ENCODE measurements at regions not wholly inside any gene's neighbourhood (a gene's known extent, or its start where the extent isn't known, plus 50 kb on each side); places are given as distances from the start of the nearest gene placed in this dataset.

DNA sequence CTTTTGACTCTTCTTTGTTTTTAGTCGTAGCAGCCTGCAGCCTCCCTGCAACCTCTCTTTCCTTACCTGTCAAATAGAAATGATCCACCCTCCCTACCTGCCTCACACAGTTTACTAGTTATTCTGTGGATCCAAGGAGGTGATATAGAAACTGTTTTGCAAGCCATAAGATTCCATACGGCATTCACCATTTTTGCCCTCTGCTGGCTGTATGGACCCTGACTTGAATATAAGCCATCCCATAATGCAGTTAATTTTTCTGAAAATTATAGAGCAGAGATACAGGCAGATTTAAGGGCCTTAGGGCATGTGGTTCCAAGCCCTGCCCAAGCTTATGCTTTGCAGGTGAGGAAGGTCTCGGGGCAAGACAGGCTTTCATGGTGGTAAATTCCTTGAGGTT lies 63.8 kb downstream of the CPN2 start:
- Histone ChIP-seq H3K9me3 (ENCODE audit: control insufficient read depth in 1 of 2, low read length in 2 of 2) (no peaks in the 10 kb centered on the region), H3K9ac (ENCODE audit: low read depth in 1 of 2, low read length in 2 of 2) (no peak overlapping the region), H3K4me1 (ENCODE audit: control insufficient read depth in 1 of 2, insufficient read depth in 2 of 2, low read length in 2 of 2) (peaks cover 0 to 6% of the 10 kb centered on the region in 2 donors), H3K36me3 (ENCODE audit: control insufficient read depth in 1 of 2, insufficient read depth in 2 of 2, low read length in 2 of 2) (no peaks in the 10 kb centered on the region), H3K27me3 (ENCODE audit: control insufficient read depth in 1 of 2, insufficient read depth in 2 of 2, low read length in 2 of 2) (no peaks in the 10 kb centered on the region), H3K4me3 (ENCODE audit: low read depth in 1 of 2, low read length in 2 of 2) (no peak overlapping the region), H3K27ac (ENCODE audit: low read depth, low read length) (no peak overlapping the region)

DNA sequence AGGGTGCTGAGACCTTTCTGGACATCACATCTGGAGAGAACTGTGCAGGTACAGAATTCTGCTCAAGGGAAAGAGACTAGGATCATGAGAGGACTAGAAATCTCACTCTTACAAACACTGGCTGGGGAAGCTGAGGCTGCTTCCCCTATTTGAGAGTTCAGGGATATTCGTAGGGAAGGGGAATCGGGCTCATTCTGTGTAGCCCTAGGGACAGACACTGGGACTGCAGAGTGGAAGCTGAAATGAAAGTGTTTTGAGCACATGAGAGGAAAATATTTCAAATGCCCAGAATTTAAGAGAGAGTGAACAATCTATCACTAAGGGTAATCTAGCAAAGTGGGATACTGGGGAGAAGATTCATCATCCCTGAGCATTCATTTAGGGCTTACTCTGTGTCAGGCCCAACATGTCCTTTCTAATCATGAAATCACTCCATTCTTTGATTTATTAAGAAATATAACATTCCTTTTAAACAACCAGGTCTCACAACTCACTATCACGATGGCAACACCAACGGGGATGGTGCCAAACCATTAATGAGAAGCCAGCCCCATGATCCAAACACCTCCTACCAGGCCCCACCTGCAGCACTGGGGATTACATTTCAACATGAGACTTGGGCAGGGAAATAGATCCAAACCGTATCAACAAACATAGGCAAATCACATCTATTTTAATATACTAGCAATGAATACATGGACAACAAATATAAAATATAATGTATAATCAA lies 63.0 kb downstream of the CPN2 start:
- Histone ChIP-seq H3K9me3 (ENCODE audit: control insufficient read depth in 1 of 2, low read length in 2 of 2) (no peaks in the 10 kb centered on the region), H3K27me3 (ENCODE audit: control insufficient read depth in 1 of 2, insufficient read depth in 2 of 2, low read length in 2 of 2) (no peaks in the 10 kb centered on the region)

More for the DNA sequence above, 63.0 kb downstream of the CPN2 start:
- Histone ChIP-seq H3K36me3 (ENCODE audit: control insufficient read depth in 1 of 2, insufficient read depth in 2 of 2, low read length in 2 of 2) (no peaks in the 10 kb centered on the region), H3K27ac (ENCODE audit: low read depth, low read length) (no peak overlapping the region), H3K4me3 (ENCODE audit: low read depth in 1 of 2, low read length in 2 of 2) (no peak overlapping the region), H3K9ac (ENCODE audit: low read depth in 1 of 2, low read length in 2 of 2) (no peak overlapping the region), H3K4me1 (ENCODE audit: control insufficient read depth in 1 of 2, insufficient read depth in 2 of 2, low read length in 2 of 2) (no peaks in the 10 kb centered on the region)
